SIG-M5 treated with dmso at 0.1 percent for 504 hours (cell line): ENCODE measurements at regions not wholly inside any gene's neighbourhood (a gene's known extent, or its start where the extent isn't known, plus 50 kb on each side); places are given as distances from the start of the nearest gene placed in this dataset.
"Not testable (repeated sequence)": the region's sequence is repeated elsewhere in the genome, so short reads cannot be mapped to it uniquely, and the experiment has no call there.

ENCODE experiments used
- DNase-seq: peaks from one replicate; lab custom pipeline; 2025; ENCODE audit not compliant: unreplicated experiment; lab: John Stamatoyannopoulos, UW

- DNase-seq, result peak; percentile 91
Measured at GRCh38 chr17:47066841-47067682, 88.0 kb upstream of the RPRML start.

DNA sequence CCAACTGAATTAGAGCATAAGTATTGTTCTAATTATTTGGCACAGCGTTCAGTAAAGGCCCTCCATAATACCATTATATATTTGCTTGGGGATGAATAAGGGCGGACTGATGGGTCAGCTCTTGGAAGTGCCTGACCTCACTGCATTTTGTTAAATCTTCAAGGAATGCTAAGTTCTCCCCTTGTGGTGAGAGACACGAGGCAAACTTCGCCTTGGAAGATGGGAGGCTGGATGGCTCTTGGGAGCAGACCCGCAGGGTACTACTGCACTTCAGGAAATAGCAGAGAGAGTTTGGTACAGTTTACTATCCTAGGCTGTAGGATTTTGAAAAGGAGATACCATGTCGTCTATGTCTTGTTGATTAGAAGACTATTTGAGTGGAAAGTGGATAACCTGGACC is 87.0 kb upstream of the RPRML start:
- no peak for DNase-seq

GRCh38 chr17:47064684-47065083 is 85.6 kb upstream of the RPRML start:
- DNase-seq, result no peak

- no peak for DNase-seq
Measured at GRCh38 chr17:47063475-47063874, 84.4 kb upstream of the RPRML start.

- not testable (repeated sequence) for DNase-seq
Measured at GRCh38 chr17:47062851-47063250, 83.8 kb upstream of the RPRML start.

GRCh38 chr17:47060005-47060404 is 81.0 kb upstream of the RPRML start:
- DNase-seq, result not testable (repeated sequence)

GRCh38 chr17:47057830-47058229 is 78.8 kb upstream of the RPRML start:
- no peak for DNase-seq

DNA sequence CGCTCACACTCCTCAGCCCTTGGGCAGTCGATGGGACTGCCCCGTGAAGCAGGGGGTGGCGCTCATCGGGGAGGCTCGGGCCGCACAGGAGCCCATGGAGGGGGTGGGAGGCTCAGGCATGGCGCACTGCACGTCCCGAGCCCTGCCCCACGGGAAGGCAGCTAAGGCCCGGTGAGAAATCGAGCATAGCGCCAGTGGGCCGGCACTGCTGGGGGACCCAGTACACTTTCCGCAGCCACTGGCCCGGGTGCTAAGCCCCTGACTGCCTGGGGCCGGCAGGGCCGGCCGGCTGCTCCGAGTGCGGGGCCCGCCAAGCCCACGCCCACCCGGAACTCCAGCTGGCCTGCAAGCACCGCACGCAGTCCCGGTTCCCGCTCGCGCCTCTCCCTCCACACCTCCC is 78.2 kb upstream of the RPRML start:
- DNase-seq, result not testable (repeated sequence)

DNA sequence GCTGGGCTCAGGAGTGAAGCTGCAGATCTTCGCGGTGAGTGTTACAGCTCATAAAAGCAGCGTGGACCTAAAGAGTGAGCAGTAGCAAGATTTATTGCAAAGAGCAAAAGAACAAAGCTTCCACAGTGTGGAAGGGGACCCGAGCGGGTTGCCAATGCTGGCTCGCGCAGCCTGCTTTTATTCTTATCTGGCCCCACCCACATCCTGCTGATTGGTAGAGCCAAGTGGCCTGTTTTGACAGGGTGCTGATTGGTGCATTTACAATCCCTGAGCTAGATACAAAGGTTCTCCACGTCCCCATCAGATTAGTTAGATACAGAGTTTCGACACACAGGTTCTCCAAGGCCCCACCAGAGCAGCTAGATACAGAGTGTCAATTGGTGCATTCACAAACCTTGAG is 77.6 kb upstream of the RPRML start:
- not testable (repeated sequence) for DNase-seq
